ENCODE measurements at regions not wholly inside any gene's neighbourhood (a gene's known extent, or its start where the extent isn't known, plus 50 kb on each side); places are given as distances from the start of the nearest gene placed in this dataset.
"Not testable (repeated sequence)": the region's sequence is repeated elsewhere in the genome, so short reads cannot be mapped to it uniquely, and the experiment has no call there.

DNA sequence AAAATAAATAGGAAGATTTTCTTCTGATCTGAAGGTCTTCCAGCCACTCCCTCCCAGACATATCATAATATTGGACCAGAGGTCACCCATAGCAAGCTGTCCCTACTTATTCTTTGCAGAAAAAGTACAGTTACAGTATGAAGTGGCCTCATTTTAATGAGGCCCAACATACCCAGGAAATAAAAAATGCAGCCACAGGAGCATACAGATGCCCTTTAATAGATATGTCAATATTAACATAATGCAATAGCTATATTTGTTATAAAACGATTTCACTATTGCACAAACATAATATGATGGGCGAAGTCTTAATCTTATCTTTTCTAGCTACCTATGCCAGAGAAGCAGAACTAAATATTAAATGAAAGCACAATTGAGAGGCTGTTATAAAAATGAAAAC, 124.1 kb upstream of the PRSS1 start:
- not testable (repeated sequence) for TF ChIP-seq POLR2A (IDR thresholded peaks at IDR 0.05; ENCODE audit: low read depth, low read length); POLR2AphosphoS5 (IDR thresholded peaks at IDR 0.05; ENCODE audit: low read depth, low read length); TAF1 (IDR thresholded peaks at IDR 0.05; ENCODE audit: borderline replicate concordance, low read depth, low read length)

Data from GM12892 (cell line).